ENCODE measurements at regions not wholly inside any gene's neighbourhood (a gene's known extent, or its start where the extent isn't known, plus 50 kb on each side); places are given as distances from the start of the nearest gene placed in this dataset.

DNA sequence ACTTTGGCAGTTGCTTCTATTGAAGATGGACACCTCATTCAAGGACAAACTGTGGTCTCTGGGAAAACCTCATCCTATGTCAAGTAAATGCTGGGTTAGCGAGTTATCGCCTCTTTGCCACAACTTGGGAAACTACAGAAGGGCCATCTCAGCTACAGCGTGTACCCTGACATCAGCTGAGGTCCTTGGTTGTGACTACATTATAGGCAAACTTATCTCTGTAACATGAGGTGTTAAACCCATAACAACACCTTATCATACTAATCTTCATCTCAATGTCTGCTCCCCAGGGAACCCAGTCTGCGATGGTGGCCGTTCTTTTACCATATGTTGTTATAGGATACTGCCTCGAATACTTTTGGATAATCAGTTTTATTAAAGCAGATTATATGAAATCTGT lies 1862.7 kb downstream of the STIM2 start:
- H3K9me3 Mint-ChIP-seq, result peaks cover 8% of the 10 kb centered on the region
- no peak overlapping the region for H3K4me3 Mint-ChIP-seq
- H3K4me1 Mint-ChIP-seq, result no peaks in the 10 kb centered on the region
- no peaks in the 10 kb centered on the region for H3K27me3 Mint-ChIP-seq
- no peaks in the 10 kb centered on the region for H3K36me3 Mint-ChIP-seq
- DNase-seq, result no peak
- H3K27ac Mint-ChIP-seq, result no peak overlapping the region

DNA sequence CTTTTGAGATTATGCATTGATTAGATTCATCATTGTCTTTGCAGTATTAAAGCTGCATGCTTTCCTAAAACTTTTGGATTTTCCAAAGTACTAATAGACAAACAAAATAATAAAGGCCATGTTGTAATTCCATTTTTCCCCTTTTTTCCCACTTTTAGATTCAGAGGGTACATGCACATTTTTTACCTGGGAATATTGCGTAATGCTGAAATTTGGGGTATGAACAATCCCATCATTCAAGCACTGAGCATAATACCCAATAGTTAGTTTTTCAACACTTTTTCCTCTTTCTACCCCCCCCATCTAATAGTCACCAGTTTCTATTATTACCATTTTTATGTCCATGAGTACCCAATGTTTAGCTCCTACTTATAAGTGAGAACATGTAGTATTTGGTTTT lies 1863.6 kb downstream of the STIM2 start:
- Mint-ChIP-seq H3K4me3 (no peak overlapping the region), H3K36me3 (no peaks in the 10 kb centered on the region), H3K27me3 (no peaks in the 10 kb centered on the region), H3K4me1 (no peaks in the 10 kb centered on the region), H3K27ac (no peak overlapping the region), H3K9me3 (peaks cover 8% of the 10 kb centered on the region)
- no peak for DNase-seq

DNA sequence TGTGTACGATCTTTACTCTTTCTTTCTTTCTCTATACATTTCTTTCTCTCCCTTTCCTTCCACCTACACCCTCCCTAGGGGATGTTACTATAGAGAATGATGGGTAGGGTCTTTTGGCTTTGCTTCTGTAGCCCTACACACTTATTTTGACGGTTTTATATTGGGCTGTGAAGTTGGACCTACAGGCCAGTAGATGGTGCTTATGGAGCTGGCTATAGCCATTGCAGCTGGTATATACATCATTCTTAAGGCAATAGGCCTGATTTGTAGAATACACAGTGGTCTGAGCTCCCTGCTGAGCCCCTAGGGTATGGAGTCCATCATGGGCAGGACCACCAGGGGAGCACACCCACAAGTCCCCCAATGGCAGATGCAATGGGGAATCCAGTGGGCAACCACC lies 1869.7 kb downstream of the STIM2 start:
- peaks cover 12% of the 10 kb centered on the region for H3K9me3 Mint-ChIP-seq
- H3K27ac Mint-ChIP-seq, result no peak overlapping the region
- H3K4me3 Mint-ChIP-seq, result no peak overlapping the region
- H3K4me1 Mint-ChIP-seq, result no peaks in the 10 kb centered on the region
- H3K36me3 Mint-ChIP-seq, result no peaks in the 10 kb centered on the region
- no peaks in the 10 kb centered on the region for H3K27me3 Mint-ChIP-seq
- no peak for DNase-seq

DNA sequence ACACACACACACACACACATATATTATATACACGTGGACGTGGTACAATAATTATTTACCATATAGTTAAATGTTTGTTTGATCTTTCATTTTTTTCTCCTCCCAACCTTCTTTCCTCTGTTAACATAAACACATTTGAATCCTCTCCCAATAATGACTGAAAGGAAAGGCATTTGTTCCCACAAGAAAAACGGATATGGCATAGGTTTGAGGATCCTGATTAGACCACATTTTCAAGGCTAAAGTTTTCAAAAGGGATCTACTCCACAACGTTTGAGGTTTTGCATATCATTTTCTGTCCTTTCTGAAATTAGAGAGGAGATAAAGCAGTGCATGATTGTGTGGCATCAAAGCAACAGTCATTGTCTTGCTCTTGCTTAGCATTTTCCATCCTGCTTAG lies 1883.4 kb downstream of the STIM2 start:
- Mint-ChIP-seq H3K9me3 (peaks cover 1% of the 10 kb centered on the region), H3K4me1 (no peaks in the 10 kb centered on the region), H3K36me3 (no peaks in the 10 kb centered on the region), H3K4me3 (no peak overlapping the region), H3K27me3 (no peaks in the 10 kb centered on the region), H3K27ac (no peak overlapping the region)
- DNase-seq, result no peak

DNA sequence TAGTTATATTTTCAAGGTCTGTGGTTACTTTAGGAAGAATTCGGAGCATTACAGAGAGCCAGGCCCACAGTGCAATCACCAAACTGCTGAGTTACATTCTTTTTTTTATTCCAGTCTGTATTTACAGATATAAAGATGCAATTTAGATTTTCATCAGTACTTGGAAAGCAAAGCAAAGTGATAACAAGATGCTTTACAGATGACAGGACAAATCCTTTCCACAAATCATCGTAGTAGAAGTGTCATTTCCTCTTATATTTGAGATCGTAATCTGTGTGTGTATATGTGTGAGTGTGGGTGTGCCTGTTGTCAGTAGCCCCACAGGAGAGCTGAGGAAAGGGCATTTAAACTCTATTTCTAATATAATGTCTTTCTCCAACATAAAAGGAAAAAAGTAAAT lies 1893.7 kb downstream of the STIM2 start:
- Mint-ChIP-seq H3K4me3 (no peak overlapping the region), H3K27me3 (no peaks in the 10 kb centered on the region), H3K36me3 (no peaks in the 10 kb centered on the region), H3K9me3 (peaks cover 2% of the 10 kb centered on the region), H3K4me1 (no peaks in the 10 kb centered on the region), H3K27ac (no peak overlapping the region)
- no peak for DNase-seq

DNA sequence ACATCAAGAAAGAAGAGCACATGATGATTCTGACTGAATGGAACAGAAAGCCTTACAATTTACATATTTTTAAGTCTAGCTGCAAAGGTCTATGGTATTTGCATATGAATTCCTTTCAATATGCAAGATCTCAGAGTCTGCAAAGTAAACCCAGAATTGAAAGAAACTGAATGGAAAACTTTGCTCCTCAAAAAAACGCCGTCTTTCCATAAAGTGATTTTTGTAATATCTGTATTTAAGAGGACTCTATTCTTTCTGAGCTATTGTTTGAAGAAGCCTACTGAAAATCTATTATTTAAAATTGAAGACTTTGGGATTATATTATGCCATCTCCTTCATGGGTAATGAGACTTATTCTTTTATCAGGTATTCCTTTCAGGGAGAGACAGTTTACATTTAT lies 1894.4 kb downstream of the STIM2 start:
- Mint-ChIP-seq H3K27ac (no peak overlapping the region), H3K27me3 (no peaks in the 10 kb centered on the region), H3K4me1 (no peaks in the 10 kb centered on the region), H3K9me3 (no peaks in the 10 kb centered on the region), H3K4me3 (no peak overlapping the region), H3K36me3 (no peaks in the 10 kb centered on the region)
- no peak for DNase-seq

DNA sequence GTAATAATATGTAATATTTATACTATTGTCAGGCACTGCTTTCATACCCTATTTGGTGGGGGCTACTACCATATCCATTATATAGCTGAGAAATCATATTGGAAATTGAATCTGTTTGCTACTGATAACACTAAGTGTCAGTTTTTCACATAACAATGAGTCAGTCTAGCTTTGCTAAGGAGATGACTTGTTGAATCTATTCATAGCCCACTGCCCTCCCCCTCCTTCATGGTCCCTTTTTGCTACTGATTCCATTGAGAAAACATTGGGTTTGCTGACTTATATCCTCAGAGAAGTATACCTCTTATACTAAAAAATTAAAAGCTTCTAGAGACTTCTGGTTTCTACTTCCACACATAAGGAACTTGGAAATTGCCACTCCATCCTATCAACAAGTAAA lies 1898.4 kb downstream of the STIM2 start:
- H3K27ac Mint-ChIP-seq, result no peak overlapping the region
- H3K36me3 Mint-ChIP-seq, result no peaks in the 10 kb centered on the region
- peaks cover 2% of the 10 kb centered on the region for H3K9me3 Mint-ChIP-seq
- H3K4me3 Mint-ChIP-seq, result no peak overlapping the region
- DNase-seq, result no peak
- H3K27me3 Mint-ChIP-seq, result no peaks in the 10 kb centered on the region
- no peaks in the 10 kb centered on the region for H3K4me1 Mint-ChIP-seq

DNA sequence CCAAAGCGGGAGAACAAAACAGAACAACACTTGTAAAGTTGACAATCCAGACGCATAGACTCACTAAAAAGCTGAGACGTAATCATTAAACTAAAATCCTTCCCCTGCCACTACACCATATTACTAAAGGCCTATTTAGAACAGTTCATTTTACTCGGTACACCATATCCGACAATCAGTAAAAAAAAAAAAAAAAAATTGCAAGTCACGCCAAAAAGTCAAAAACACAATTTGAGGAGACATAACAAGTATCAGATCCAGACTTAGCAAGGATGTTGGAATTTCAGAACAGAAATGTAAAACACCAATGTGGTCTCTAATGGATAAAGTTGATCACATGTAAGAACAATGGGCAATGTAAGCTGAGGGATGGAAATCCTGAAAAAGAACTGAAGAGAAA lies 1899.4 kb downstream of the STIM2 start:
- no peaks in the 10 kb centered on the region for H3K27me3 Mint-ChIP-seq
- H3K9me3 Mint-ChIP-seq, result peaks cover 2% of the 10 kb centered on the region
- no peaks in the 10 kb centered on the region for H3K4me1 Mint-ChIP-seq
- no peak overlapping the region for H3K4me3 Mint-ChIP-seq
- no peaks in the 10 kb centered on the region for H3K36me3 Mint-ChIP-seq
- no peak overlapping the region for H3K27ac Mint-ChIP-seq
- no peak for DNase-seq

DNA sequence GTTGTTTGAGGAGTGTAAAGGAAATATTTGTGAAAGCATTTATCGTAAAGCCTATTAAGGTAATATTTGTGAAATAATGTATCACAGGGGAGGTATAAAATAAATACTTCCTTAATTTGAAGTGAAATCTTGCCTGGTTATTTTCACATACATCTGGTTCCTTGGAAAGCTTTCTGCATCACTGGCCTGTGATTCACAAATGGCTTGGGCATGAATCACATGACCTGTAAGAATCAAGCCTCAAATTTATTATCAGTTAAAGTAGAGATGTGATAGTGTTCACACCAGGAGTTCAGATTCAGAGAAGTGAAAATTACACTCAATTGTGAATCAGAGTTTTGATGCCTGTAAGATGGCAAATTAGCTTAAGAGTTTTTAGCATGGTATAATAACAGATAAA lies 1911.4 kb downstream of the STIM2 start:
- Mint-ChIP-seq H3K27ac (no peak overlapping the region), H3K36me3 (no peaks in the 10 kb centered on the region), H3K4me1 (no peaks in the 10 kb centered on the region), H3K27me3 (no peaks in the 10 kb centered on the region), H3K4me3 (no peak overlapping the region), H3K9me3 (peaks cover 4% of the 10 kb centered on the region)
- DNase-seq, result no peak

DNA sequence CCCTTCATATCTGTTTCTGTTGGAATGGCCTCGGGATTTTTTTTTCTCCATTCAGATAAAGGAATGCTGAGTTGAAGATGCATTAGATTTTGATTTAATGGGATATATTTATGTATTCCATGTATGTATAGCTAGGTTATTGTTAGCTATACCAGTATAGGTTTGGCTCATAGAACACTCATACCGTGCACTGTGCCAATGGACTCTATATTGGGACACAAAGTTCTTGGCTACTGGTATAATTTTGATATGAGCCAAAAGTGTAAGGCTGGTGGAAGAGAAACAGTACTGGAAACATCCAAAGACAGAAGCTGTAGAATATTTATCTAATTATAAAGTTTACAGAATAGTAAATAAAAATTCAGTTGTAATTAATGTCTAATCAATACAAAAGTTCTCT lies 1912.1 kb downstream of the STIM2 start:
- Mint-ChIP-seq H3K4me3 (no peak overlapping the region), H3K4me1 (no peaks in the 10 kb centered on the region), H3K27ac (no peak overlapping the region), H3K36me3 (no peaks in the 10 kb centered on the region), H3K27me3 (no peaks in the 10 kb centered on the region), H3K9me3 (peaks cover 4% of the 10 kb centered on the region)
- no peak for DNase-seq

DNA sequence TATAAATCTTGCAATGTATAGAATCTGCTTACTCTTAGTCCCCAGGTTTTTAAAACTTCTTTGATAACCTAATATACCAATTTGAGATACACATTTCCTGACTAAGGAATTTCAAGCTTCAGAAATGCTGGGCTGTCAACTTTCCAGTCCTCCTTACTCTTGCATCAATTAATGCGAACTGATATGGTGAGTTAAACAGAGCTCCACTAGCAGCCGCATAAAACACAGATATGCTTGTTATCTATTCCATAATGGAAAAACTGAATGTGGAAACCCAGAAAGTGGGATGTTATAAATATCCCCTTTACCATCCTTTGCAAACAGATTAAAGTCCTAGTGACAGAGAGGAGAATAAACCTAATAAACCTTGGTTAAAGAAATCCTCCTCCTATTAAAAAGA lies 1913.7 kb downstream of the STIM2 start:
- H3K27me3 Mint-ChIP-seq, result no peaks in the 10 kb centered on the region
- no peak overlapping the region for H3K27ac Mint-ChIP-seq
- H3K4me3 Mint-ChIP-seq, result no peak overlapping the region
- no peak for DNase-seq
- H3K36me3 Mint-ChIP-seq, result no peaks in the 10 kb centered on the region
- no peaks in the 10 kb centered on the region for H3K4me1 Mint-ChIP-seq
- no peaks in the 10 kb centered on the region for H3K9me3 Mint-ChIP-seq

DNA sequence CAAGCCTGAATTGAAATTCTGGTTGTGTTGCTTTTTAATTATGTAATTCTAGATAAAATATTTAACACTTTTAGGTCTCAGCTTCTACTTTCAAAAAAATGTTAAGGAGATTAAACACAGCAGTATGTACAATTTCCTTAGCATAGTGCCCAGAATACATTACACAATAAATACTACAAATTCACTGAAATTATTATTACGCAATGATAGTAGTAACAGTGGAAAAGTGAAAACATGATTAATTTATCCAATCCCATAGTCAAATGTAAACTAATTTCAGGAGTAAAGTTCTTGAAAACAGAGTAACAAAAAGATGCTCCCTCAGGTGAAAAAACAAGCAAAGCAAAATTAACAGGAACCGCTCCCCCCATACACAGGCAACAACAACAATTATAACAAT lies 1915.4 kb downstream of the STIM2 start:
- H3K27ac Mint-ChIP-seq, result no peak overlapping the region
- H3K36me3 Mint-ChIP-seq, result no peaks in the 10 kb centered on the region
- H3K4me3 Mint-ChIP-seq, result no peak overlapping the region
- H3K9me3 Mint-ChIP-seq, result peaks cover 2% of the 10 kb centered on the region
- DNase-seq, result no peak
- no peaks in the 10 kb centered on the region for H3K4me1 Mint-ChIP-seq
- H3K27me3 Mint-ChIP-seq, result no peaks in the 10 kb centered on the region

DNA sequence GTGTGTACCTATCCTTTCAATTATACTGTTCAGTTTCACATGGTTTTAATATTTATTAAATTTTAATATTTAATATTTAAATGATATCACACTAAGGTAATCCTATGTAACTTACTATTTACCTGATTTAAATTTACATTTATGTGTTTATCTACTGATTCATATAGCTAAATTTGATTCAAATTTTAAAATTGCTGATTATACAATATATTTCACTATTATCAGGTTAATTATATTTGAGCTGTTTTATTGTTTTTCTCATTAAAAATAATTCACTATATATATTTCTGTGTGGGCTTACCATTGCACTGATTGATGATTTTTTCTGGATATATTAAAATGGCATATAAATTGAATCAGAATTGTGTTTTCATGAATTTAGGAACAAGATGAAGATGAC lies 1923.5 kb downstream of the STIM2 start:
- Mint-ChIP-seq H3K4me1 (no peaks in the 10 kb centered on the region), H3K27ac (no peak overlapping the region), H3K9me3 (peaks cover 2% of the 10 kb centered on the region), H3K27me3 (no peaks in the 10 kb centered on the region), H3K36me3 (no peaks in the 10 kb centered on the region), H3K4me3 (no peak overlapping the region)
- DNase-seq, result no peak

DNA sequence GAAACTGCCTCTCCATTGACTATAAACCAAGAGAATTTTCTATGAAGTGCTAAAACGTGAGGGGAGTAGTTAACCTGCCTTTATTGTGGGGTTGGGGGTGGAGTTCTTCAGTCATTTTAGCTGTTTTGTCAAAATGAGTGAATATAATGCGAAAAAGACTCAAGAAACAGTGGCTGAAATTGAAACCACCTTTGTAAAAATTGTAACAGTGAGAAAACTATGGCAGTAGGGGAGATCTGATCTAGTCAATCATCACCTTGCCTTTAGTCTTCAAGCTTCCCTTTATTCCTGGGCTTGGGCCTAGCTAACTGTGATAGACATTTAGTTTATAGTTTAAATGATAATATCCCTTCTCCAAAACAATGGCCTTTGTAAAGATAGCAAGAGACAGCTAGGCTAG lies 1927.3 kb downstream of the STIM2 start:
- no peaks in the 10 kb centered on the region for H3K4me1 Mint-ChIP-seq
- H3K36me3 Mint-ChIP-seq, result no peaks in the 10 kb centered on the region
- no peak overlapping the region for H3K4me3 Mint-ChIP-seq
- no peak overlapping the region for H3K27ac Mint-ChIP-seq
- DNase-seq, result no peak
- peaks cover 5% of the 10 kb centered on the region for H3K9me3 Mint-ChIP-seq
- no peaks in the 10 kb centered on the region for H3K27me3 Mint-ChIP-seq

DNA sequence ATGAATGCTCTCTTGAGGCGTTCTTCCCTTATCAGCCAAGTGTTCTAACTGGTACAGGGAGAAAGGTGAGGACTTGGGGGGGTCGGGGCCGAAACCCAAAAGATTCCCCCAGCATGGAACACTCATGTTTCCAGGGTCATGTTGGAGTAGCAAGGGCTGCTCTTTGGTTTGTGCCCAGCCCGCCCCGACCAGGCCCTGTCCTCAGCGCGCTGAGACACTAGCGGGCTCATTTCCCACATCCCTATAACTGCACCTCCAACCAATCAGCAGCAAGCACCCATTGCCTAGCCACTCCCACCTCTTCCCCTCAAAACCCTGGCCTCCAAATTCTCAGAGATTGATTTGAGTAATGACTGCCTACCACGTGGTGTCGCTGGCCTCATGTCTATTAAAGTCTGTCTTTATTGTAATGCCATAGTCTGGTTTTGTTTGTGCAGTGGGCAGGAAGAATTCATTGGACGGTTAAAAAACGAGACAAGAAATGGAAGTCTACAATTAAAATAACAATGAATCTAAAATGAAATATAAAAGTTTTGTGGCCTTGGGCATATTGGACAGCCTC lies 1928.4 kb downstream of the STIM2 start:
- Mint-ChIP-seq H3K36me3 (no peaks in the 10 kb centered on the region), H3K9me3 (peaks cover 7% of the 10 kb centered on the region), H3K4me3 (no peak overlapping the region), H3K27ac (no peak overlapping the region), H3K4me1 (no peaks in the 10 kb centered on the region), H3K27me3 (no peaks in the 10 kb centered on the region)
- no peak for DNase-seq

DNA sequence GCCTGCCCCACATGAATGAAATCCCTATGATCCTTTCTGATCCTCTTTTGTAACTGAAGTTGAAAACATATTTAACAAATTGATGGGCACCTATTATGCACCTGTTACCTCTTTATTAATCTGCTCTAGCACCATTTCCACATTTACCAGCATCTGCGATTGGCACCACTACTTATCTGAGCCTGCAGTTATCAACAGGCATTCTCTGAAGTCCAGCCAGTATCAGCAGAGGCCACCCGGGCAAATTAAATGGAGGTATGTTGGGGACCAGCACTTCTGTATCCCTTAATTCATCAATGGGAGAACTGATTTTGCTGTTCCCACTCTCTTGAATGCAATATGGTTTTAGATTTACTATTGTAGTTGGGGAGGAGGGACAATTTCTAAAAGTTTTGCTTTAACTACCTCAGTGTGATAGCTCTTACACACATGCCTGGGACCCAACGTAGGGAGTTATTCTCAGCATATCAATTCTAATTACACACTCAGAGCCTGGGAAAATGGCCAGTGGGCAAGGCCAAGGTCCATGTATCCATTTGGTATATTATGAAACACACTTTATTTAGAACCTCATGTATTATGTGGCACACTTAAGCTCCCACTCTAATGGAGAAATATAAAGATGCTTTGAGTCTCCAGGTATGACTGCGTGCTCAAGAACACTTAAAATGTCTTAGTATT lies 1927.1 kb upstream of the PCDH7 start:
- H3K9me3 Mint-ChIP-seq, result peaks cover 10% of the 10 kb centered on the region
- no peak for DNase-seq
- no peaks in the 10 kb centered on the region for H3K27me3 Mint-ChIP-seq
- no peak overlapping the region for H3K27ac Mint-ChIP-seq
- no peaks in the 10 kb centered on the region for H3K4me1 Mint-ChIP-seq
- no peak overlapping the region for H3K4me3 Mint-ChIP-seq
- no peaks in the 10 kb centered on the region for H3K36me3 Mint-ChIP-seq
